RWPE2 (cell line): ENCODE measurements at regions not wholly inside any gene's neighbourhood (a gene's known extent, or its start where the extent isn't known, plus 50 kb on each side); places are given as distances from the start of the nearest gene placed in this dataset.
A peak's percentile ranks its signal among the peaks of the same experiment; 100 is the strongest.

Experiments used
- ATAC-seq: fragments of 200-7000 bp; cut with Tn5 transposase; 3 replicates; pipeline ENCODE4 v1.9.1; 2021; ENCODE audit warnings: low read depth
- DNase-seq: peaks from one replicate; pipeline ENCODE4 v3.0.0-alpha.2; 2020; ENCODE audit warnings: low spot score
- H3K27ac ChIP-seq: fragments of 450-650 bp; 2 replicates; pipeline ENCODE4 v1.5.1; 2017; ENCODE audit warnings: mild to moderate bottlenecking; ENCODE audit not compliant: poor library complexity, severe bottlenecking
- H3K27me3 ChIP-seq: fragments of 250-450 bp; sonication (Bioruptor Pico); 2 replicates; pipeline ENCODE4 v1.5.1; 2021; ENCODE audit warnings: mild to moderate bottlenecking, moderate library complexity; ENCODE audit not compliant: insufficient read depth, poor library complexity, severe bottlenecking
- H3K36me3 ChIP-seq: fragments of 250-450 bp; sonication (Bioruptor Pico); 2 replicates; pipeline ENCODE4 v1.5.1; 2020; ENCODE audit warnings: low read depth, mild to moderate bottlenecking, moderate library complexity
- H3K4me1 ChIP-seq: fragments of 250-450 bp; sonication (Bioruptor Pico); 2 replicates; pipeline ENCODE4 v1.5.1; 2021; ENCODE audit warnings: mild to moderate bottlenecking, moderate library complexity; ENCODE audit not compliant: insufficient read depth, poor library complexity, severe bottlenecking
- H3K4me3 ChIP-seq: fragments of 250-450 bp; sonication (Bioruptor Pico); 2 replicates; pipeline ENCODE4 v1.5.1; 2021; ENCODE audit warnings: mild to moderate bottlenecking, moderate library complexity; ENCODE audit not compliant: severe bottlenecking
- H3K9me3 ChIP-seq: fragments of 250-450 bp; sonication (Bioruptor Pico); 2 replicates; pipeline ENCODE4 v1.5.1; 2021; ENCODE audit warnings: mild to moderate bottlenecking, moderate library complexity; ENCODE audit not compliant: severe bottlenecking
- CTCF ChIP-seq: fragments of 450-650 bp; IDR thresholded peaks from one replicate; pipeline ENCODE4 v1.5.1; 2017; ENCODE audit warnings: mild to moderate bottlenecking, moderate library complexity; ENCODE audit not compliant: poor library complexity, severe bottlenecking

- peaks cover 26% of the 10 kb centered on the region for H3K4me1 ChIP-seq
- no peak overlapping the region for H3K4me3 ChIP-seq
- no peak overlapping the region for H3K27ac ChIP-seq
- no peaks in the 10 kb centered on the region for H3K36me3 ChIP-seq
- DNase-seq (no peak), ATAC-seq (no peak)
- TF ChIP-seq CTCF = no peak
- no peaks in the 10 kb centered on the region for H3K9me3 ChIP-seq
- no peaks in the 10 kb centered on the region for H3K27me3 ChIP-seq
Measured at GRCh38 chr20:48190757-48191156, 405.5 kb upstream of the SULF2 start.

- H3K36me3 ChIP-seq = no peaks in the 10 kb centered on the region
- peak; percentile 99 for TF ChIP-seq CTCF
- DNase-seq (no peak), ATAC-seq (peak; percentile 80)
- H3K27ac ChIP-seq = peak overlapping the region; percentile 13
- no peaks in the 10 kb centered on the region for H3K9me3 ChIP-seq
- no peak overlapping the region for H3K4me3 ChIP-seq
- H3K27me3 ChIP-seq = no peaks in the 10 kb centered on the region
- peaks cover 26% of the 10 kb centered on the region for H3K4me1 ChIP-seq
Measured at GRCh38 chr20:48189181-48189580, 403.9 kb upstream of the SULF2 start.

- no peak for TF ChIP-seq CTCF
Measured at GRCh38 chr20:48187851-48188250, 402.6 kb upstream of the SULF2 start.

GRCh38 chr20:48186915-48187314 lies 401.6 kb upstream of the SULF2 start:
- TF ChIP-seq CTCF = no peak
- H3K4me1 ChIP-seq = peaks cover 26% of the 10 kb centered on the region
- DNase-seq (no peak), ATAC-seq (peak; percentile 31)
- no peaks in the 10 kb centered on the region for H3K36me3 ChIP-seq
- H3K4me3 ChIP-seq = no peak overlapping the region
- H3K27ac ChIP-seq = peak overlapping the region; percentile 58
- H3K27me3 ChIP-seq = no peaks in the 10 kb centered on the region
- no peaks in the 10 kb centered on the region for H3K9me3 ChIP-seq

More at GRCh38 chr20:48187851-48188250, 402.6 kb upstream of the SULF2 start:
- Histone ChIP-seq H3K27ac (peak overlapping the region; percentile 58), H3K36me3 (no peaks in the 10 kb centered on the region), H3K27me3 (no peaks in the 10 kb centered on the region), H3K4me3 (no peak overlapping the region), H3K4me1 (peaks cover 26% of the 10 kb centered on the region), H3K9me3 (no peaks in the 10 kb centered on the region)
- no peak for DNase-seq
- no peak for ATAC-seq

- no peaks in the 10 kb centered on the region for H3K36me3 ChIP-seq
- peak overlapping the region; percentile 58 for H3K27ac ChIP-seq
- H3K4me1 ChIP-seq = peaks cover 27% of the 10 kb centered on the region
- no peaks in the 10 kb centered on the region for H3K9me3 ChIP-seq
- DNase-seq (no peak), ATAC-seq (peak; percentile 77)
- no peaks in the 10 kb centered on the region for H3K27me3 ChIP-seq
- no peak for TF ChIP-seq CTCF
- H3K4me3 ChIP-seq = no peak overlapping the region
Measured at GRCh38 chr20:48186447-48186846, 401.2 kb upstream of the SULF2 start.
